Astrocyte (in vitro differentiated cells and primary cell): ENCODE measurements at regions not wholly inside any gene's neighbourhood (a gene's known extent, or its start where the extent isn't known, plus 50 kb on each side); places are given as distances from the start of the nearest gene placed in this dataset.

Experiments used
- EZH2 ChIP-seq: IDR thresholded peaks from 2 replicates; pipeline ENCODE4 v1.6.1; 2012; ENCODE audit warnings: mild to moderate bottlenecking, low read length, inconsistent platforms; ENCODE audit not compliant: insufficient read depth
- TF ChIP-seq, protein P1 (sequence below): IDR thresholded peaks from 2 replicates; pipeline ENCODE4 v1.5.1; 2011; ENCODE audit warnings: low read depth, mild to moderate bottlenecking, inconsistent platforms, low read length, moderate library complexity; ENCODE audit not compliant: insufficient read depth

DNA sequence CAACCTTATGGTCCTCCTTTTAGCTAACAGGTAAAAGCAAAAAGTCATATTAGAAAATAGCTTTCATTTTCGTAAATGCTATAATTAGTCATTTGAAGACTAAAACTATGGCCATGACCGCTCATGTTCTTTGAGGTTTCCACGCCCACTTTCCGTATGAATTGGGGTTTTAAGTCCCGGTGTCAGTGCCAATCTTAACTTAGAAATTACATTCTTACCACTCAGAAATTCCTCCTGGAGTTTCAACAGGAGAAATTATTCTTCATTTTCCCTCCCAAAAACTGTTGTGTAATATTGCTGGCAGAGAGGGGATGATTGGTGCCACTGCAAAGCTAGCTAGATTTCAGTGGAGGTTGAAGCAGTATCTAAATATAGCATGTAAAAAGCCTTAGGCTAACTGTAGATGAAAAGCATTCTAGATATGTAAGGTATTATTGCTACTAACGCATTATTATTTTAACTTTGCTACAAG is 71.0 kb upstream of the MDFIC2 start:
- TF ChIP-seq, protein P1, sequence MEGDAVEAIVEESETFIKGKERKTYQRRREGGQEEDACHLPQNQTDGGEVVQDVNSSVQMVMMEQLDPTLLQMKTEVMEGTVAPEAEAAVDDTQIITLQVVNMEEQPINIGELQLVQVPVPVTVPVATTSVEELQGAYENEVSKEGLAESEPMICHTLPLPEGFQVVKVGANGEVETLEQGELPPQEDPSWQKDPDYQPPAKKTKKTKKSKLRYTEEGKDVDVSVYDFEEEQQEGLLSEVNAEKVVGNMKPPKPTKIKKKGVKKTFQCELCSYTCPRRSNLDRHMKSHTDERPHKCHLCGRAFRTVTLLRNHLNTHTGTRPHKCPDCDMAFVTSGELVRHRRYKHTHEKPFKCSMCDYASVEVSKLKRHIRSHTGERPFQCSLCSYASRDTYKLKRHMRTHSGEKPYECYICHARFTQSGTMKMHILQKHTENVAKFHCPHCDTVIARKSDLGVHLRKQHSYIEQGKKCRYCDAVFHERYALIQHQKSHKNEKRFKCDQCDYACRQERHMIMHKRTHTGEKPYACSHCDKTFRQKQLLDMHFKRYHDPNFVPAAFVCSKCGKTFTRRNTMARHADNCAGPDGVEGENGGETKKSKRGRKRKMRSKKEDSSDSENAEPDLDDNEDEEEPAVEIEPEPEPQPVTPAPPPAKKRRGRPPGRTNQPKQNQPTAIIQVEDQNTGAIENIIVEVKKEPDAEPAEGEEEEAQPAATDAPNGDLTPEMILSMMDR = no peak
- TF ChIP-seq EZH2 = no peak
